NAMALWA (cell line): ENCODE measurements at regions not wholly inside any gene's neighbourhood (a gene's known extent, or its start where the extent isn't known, plus 50 kb on each side); places are given as distances from the start of the nearest gene placed in this dataset.
A peak's percentile ranks its signal among the peaks of the same experiment; 100 is the strongest.

Source experiments
- DNase-seq: peaks from one replicate; pipeline ENCODE4 v3.0.0-alpha.2; 2015; ENCODE audit warnings: low spot score

- no peak for DNase-seq
These were observed 479.1 kb upstream of the USP15 start for GRCh38 chr12:61781021-61781581.

GRCh38 chr12:61796846-61797245 is 463.4 kb upstream of the USP15 start:
- DNase-seq = no peak

- DNase-seq = no peak
These were observed 462.9 kb upstream of the USP15 start for GRCh38 chr12:61797266-61797665.

GRCh38 chr12:61798778-61799177 is 461.4 kb upstream of the USP15 start:
- DNase-seq = no peak

DNA sequence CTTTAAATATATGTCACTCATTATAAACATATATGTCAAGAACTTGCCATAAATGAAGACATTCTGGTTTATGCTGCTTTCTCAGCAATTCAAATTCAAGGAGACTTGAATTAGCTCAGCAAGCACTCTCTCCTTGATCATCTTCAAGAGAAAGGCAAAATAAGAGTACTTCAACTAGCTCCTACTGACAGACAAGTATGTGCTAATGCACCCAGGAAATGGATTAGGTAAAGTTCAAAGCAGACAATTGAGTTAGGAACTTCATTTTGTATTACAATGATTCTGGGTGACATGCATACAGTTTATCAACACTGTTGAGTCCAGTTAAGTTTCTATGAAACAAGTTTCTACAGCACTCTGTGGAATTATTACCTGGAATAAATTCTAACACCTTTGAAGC is 455.9 kb upstream of the USP15 start:
- DNase-seq = no peak

- DNase-seq = no peak
These were observed 451.3 kb upstream of the USP15 start for GRCh38 chr12:61808856-61809255.

DNA sequence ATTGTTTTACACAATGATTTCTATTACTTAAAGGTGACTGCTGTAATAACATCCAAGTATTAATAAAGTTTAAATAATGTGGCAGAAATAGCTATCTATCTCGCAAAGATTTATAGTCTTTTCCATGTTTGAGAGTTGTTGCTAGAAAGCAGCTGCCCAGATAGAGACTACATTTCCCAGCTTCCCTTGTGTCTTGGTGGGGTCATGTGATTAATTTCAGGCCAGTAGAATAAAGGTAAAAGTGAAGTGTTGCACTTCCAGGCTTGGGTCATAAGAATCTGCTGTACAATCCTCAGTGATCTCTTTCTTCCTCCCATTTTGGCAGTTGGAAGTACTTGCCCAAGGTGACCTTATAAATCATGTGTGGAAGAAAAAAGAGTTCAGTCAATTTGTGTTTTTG is 449.7 kb upstream of the USP15 start:
- DNase-seq = peak; percentile 20

- DNase-seq = no peak
These were observed 438.8 kb upstream of the USP15 start for GRCh38 chr12:61821381-61821780.

DNA sequence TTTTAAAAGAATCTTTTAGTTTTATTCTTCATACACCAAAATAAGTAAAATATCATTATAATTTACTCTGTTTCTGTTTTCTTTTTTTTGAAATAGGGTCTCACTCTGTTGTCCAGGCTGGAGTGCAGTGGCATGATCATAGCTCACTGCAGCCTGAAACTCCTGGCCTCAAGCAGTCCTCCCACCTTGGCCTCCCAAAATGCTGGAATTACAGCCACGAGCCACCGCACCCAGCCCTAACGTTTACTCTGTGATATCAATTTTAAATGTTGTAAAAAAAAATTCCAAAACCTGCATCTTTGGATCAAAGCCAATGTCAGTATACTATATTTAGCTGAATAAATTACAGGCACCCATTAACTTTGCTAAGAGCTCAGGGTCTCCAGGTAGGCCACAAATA is 437.1 kb upstream of the USP15 start:
- DNase-seq = no peak

- DNase-seq = no peak
These were observed 413.4 kb upstream of the USP15 start for GRCh38 chr12:61846765-61847164.

DNA sequence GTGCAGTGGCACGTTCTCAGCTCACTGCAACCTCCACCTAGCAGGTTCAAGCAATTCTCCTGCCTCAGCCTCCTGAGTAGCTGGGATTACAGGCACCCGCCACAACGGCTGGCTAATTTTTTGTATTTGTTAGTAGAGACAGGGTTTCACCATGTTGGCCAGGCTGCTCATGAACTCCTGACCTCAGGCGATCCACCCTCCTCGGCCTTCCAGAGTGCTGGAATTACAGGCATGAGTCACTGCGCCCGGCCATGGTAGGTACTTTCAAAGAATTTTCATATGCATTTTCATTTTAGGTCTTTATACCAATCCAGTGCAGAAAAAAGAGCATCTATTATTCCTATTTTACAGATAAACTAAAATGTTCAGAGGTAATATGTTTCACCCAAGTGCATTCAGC is 411.3 kb upstream of the USP15 start:
- DNase-seq = no peak

DNA sequence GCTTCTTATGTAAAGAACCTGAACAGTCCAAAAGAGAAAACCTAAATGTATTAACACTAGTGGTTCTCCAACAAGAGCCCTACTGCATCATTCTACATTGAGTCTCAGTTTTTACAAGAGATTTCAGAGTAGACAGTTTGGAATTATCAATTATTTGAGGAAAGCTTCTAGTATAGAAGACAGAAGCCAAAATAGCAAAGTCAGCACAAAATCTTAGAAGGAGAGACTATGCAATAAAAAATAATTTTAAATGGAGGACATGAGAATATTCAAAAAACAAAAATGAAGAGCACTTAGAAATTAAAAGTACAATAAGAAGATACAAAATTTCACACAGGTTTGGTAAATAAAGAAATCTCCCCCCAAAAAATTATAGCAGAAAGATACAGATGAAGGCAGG is 406.3 kb upstream of the USP15 start:
- DNase-seq = no peak

- no peak for DNase-seq
These were observed 405.3 kb upstream of the USP15 start for GRCh38 chr12:61854902-61855301.

DNA sequence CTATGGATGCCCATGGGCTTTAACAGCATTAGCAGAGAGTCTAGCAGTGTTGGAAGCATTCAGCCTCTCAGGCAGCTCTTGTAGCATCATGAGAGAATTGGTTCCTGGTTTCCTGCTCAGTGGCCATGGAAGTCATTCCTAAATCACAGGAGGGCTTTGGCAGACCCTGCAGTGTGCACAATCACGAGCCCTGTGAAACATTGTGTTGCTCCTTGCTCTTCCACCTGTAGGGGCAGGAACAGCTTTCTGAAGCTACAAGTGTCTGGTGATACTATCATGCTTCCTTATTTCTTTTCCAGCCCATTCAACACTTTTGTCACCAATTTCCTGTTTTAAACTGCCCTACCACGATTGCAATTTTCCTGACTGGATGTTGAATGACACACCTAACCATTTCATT is 402.2 kb upstream of the USP15 start:
- no peak for DNase-seq

GRCh38 chr12:61860451-61860850 is 399.8 kb upstream of the USP15 start:
- DNase-seq = no peak

GRCh38 chr12:61862986-61863385 is 397.2 kb upstream of the USP15 start:
- no peak for DNase-seq

- no peak for DNase-seq
These were observed 396.4 kb upstream of the USP15 start for GRCh38 chr12:61863811-61864210.

- no peak for DNase-seq
These were observed 390.4 kb upstream of the USP15 start for GRCh38 chr12:61869796-61870195.

DNA sequence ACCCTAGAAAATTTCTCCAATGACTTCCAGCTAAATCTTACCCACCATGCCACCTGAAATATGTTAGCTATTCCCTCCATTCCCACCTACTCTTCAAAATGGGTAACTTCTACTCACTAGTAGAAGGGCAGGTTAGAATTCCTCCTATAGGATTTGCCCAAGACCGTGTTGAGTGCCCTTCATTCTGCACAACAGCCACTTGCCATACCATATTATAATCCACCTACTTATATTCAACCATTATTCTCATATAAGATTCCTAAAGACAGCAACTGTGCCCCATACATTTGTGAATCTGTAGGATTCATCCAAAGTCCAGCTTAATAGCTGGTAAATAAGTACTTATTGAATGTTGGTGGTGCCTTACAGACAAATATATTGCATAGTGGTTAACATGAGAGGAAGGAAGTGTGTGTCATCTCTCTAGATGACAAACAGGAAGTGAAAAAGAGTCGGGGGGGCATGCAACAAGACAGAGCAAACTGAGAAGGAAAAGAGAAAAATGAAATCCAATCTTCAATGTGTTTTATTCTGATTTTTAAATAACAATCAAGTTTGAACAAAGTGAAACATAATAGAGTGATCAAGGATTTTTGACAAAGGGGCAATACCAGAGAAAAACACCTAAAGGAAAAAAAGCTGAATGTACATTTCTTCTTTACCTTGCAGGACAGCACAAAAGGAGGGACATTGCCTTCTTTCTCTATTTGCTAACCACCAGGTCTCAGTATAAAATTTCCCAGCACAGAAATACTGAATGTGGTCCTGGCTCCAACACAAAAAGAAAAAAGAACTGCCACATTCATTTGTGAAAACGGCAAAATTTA is 389.3 kb upstream of the USP15 start:
- DNase-seq = peak; percentile 32

- DNase-seq = no peak
These were observed 388.8 kb upstream of the USP15 start for GRCh38 chr12:61871485-61871810.

DNA sequence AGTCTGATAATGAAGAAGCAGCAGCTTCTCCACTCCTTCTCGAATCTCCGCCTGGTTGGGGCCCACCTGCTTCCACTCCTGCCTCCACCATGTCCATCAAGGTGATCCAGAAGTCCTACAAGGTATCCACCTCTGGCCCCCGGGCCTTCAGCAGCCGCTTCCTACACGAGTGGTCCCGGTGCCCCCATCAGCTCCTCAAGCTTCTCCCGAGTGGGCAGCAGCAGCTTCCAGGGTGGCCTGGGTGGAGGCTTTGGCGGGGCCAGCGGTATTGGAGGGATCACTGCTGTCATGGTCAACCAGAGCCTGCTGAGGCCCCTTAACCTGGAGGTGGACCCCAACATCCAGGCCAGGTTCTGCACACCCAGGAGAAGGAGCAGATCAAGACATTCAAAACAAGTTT is 381.0 kb upstream of the USP15 start:
- DNase-seq = no peak

DNA sequence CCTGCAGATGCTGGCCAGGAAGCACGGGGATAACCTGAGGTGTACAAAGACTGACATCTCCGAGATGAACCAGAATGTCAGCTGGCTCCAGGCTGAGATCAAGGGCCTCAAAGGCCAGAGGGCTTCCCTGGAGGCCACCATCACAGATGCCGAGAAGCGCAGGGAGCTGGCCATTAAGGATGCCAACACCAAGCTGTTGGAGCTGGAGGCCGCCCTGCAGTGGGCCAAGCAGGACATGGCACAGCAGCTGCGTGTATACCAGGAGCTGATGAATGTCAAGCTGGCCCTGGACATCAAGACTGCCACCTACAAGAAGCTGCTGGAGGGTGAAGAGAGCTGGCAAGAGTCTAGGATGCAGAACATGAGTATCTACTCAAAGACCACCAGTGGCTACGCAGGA is 380.0 kb upstream of the USP15 start:
- no peak for DNase-seq

- DNase-seq = no peak
These were observed 368.6 kb upstream of the USP15 start for GRCh38 chr12:61891632-61892031.

GRCh38 chr12:61894168-61894567 is 366.0 kb upstream of the USP15 start:
- no peak for DNase-seq
